GM18498 (cell line): ENCODE measurements at regions not wholly inside any gene's neighbourhood (a gene's known extent, or its start where the extent isn't known, plus 50 kb on each side); places are given as distances from the start of the nearest gene placed in this dataset.
"Not testable (repeated sequence)": the region's sequence is repeated elsewhere in the genome, so short reads cannot be mapped to it uniquely, and the experiment has no call there.

Experiments used
- ATAC-seq: cut with Tn5 transposase; IDR thresholded peaks from one replicate; pipeline ENCODE4 v1.9.1; 2021; ENCODE audit warnings: mild to moderate bottlenecking, moderate library complexity; ENCODE audit not compliant: unreplicated experiment

DNA sequence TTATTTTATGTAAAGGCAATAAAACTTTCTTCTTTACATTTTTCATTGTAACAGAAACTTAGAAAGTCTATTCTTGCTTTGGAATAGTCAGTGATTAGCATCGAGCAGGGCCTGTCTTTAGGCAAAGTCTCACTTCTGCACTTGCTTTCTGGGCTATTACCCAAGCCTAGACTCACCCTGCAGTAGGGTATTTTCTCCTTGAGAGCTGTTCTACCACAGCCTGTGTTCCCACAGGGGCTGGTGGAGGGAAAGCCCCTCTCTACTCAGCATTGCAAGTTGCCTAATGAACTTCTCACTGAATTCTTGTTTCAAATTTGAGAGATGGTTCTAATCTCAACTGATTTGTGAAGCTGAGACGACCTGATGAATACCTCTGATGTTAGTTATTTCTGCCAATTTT, 111.7 kb upstream of the KLHL14 start:
- peak; percentile 87 for ATAC-seq

DNA sequence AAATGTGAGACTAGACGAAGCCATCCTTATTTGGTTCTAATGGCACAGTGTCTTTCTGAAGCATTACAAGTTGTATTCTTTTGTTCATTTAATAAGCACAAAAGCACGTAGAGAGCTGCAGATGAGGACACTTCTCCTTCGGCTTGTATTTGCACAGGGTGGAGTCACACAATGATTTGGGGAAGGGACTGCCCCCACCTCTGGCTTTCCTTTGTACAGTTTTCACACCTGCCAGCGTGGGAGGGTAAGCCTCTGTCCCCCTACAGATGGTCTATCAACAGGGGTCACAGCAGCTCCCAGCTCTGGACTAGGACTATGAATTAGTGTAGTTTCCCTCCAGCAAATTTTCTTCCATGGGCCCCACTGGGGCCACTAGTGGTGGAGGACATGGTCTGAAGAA, 108.2 kb upstream of the KLHL14 start:
- no peak for ATAC-seq

DNA sequence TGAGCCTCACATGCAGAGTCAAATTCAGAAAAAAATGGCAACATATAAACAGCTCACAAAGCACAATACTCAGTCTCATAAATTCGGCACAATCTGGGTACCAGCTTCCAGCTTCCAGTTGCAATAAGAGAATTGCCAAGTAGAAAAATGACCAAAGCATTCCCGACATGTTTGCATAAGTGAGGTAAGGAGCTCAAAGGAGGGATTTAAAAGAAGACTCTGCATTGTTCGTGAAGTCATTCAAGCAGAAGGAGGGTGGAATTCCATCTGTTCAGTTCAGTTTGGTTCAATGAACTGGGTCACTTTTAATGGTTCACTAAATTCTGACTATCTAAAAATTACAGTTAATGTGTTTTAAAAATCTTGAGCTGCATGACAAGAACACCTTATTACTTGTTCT, 106.7 kb upstream of the KLHL14 start:
- no peak for ATAC-seq

DNA sequence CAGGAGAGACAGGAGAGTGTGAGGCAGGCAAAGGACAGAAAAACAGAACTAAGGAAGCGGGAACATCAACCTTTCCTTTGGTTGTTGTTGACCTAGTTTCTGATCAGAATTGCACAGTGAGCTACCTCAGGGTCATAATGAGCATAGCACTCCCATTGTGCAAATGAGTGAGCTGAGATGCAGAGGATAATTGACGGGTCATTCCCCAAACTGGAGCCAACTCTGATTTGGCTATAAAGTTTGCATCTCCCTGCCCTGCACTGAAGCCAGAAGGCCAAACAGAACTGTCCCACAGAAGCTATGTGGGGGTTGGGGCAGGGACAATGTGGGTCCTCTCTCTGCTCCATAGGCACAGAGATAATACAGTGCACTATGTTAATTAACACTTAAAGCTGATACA, 105.6 kb upstream of the KLHL14 start:
- no peak for ATAC-seq

DNA sequence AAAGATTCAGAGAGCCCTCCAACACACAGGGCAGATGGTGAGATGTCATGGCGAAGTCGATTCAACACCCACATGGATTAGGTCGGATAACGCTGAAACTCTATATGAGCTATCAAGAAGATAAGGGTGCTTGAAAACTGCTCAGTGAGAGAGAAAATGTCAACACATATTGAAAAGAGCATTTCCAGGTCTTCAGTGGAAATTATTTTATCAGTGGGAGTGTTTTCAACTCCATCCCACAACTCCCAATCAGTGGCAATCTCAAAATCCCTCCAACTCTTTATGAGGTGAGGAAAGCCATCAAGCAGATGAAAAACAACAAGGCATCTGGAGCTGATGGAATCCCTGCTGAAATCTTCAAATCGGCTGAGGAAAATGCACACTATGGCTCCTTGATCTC, 104.5 kb upstream of the KLHL14 start:
- ATAC-seq: no peak

DNA sequence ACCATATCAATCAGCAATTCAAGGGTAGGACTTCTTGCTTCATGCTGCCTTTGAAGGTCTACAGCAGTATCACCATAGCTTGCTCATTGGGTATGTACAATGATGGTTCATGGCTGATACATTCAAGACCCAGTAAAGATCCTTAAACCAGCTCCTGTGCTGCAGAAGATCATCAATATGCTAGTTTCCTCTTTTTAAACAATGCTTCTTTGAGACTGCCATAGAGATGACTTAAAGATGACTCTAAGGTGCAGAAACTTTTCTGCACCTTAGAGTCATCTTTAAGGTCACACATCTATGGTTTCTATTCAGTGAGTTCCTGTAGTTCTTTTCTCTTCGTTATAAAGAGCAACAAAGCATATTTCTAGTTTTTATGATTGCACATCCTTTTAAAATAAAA, 102.8 kb upstream of the KLHL14 start:
- ATAC-seq: no peak

DNA sequence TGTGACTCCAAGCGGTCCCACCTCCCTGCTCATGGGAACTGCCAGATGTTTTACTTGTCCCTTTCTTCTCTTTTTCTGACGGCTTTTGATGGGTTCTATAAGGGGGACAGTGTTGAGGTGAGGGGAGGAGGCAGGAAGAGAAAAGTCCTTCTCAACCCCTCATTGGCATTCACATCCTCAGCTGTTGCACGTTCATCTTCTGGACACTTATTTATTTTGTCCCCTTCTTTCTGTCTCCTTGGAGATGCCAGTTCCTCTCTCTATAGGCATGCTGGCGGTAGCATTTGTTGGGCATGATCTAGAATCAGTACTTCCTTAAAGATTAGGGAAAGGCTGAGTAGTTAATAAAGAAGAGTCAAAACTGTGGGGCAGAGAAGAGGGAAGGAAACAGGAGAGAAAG, 99.0 kb upstream of the KLHL14 start:
- ATAC-seq: no peak

DNA sequence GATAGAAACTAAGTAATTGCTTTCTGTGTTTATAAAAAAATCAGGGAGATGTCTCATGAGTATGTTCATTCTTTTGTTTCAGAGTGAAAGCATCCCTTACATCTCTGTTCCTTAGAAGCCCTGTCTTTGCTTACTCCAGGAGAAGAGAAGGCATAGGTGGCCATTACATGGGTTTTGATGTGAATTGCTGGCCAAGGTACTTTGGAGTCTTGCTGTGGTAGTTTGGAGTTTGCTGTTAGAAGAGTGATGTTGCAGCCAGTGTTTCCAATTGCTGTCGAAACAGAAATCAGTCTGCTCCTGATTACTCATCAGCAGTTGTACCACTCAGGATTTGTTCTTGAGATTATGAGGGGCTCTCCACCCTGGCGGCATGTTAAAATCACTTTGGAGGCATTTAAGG, 97.8 kb upstream of the KLHL14 start:
- ATAC-seq: no peak

DNA sequence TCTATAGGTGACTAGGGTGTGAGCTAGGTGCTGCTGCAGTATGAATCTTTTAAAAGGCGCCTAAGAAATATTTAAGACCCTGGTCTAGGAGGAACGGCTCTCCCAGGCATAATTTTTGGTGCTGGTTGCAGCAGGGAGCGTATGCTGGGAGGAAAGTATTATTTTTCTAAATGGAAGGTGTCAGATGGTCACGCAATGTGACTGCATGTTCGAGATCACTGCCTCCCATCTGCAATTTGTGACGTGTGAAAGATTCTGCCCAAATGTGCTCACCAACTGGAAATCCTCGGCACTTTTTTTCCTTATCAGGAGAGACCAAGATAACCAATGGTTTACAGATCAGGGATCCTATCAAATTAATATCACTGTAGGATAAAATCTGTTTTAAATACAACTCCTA, 95.6 kb upstream of the KLHL14 start:
- no peak for ATAC-seq

DNA sequence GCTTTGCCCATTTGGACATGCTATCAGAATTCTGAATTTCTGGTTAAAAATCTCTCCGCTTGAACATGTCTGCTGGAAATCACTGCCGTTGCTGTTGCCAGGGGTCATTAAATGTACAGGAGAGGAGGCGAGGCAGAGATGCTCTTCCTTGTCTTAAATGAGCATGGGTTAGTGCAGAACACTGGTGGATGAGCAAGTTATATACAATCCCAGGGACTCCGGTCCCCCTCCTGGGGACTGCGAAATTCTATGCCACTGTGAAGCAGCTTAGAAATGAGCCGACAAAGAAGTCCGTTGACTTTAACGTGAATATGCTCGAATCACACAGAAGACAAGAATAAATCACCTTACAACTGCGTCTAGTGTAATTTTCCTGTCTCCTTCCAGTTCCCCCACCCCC, 95.1 kb upstream of the KLHL14 start:
- no peak for ATAC-seq

DNA sequence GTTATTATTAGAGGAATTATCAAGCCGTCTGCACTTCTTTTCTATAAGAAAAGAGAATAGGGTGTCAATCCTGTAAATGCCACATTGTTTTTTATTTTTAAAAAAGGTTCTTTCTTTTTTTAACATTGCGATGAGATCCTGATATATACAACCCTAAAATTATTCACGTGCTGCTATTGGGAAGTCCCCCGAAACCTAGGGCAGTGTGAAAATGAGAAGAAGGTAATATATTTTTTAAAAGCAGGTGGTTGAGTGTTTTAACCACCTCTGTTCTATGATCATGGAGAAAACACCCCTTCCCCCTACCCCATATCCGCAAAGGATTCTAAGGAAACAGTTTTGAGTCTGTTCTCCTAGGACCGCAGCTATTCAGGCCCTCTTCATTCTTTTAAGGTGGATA, 94.5 kb upstream of the KLHL14 start:
- no peak for ATAC-seq

DNA sequence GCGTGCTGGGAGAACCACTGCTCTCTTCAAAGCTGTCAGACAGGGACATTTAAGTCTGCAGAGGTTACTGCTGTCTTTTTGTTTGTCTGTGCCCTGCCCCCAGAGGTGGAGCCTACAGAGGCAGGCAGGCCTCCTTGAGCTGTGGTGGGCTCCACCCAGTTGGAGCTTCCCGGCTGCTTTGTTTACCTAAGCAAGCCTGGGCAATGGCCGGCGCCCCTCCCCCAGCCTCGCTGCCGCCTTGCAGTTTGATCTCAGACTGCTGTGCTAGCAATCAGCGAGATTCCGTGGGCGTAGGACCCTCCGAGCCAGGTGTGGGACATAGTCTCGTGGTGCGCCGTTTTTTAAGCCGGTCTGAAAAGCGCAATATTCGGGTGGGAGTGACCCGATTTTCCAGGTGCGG, 89.2 kb upstream of the KLHL14 start:
- not testable (repeated sequence) for ATAC-seq

DNA sequence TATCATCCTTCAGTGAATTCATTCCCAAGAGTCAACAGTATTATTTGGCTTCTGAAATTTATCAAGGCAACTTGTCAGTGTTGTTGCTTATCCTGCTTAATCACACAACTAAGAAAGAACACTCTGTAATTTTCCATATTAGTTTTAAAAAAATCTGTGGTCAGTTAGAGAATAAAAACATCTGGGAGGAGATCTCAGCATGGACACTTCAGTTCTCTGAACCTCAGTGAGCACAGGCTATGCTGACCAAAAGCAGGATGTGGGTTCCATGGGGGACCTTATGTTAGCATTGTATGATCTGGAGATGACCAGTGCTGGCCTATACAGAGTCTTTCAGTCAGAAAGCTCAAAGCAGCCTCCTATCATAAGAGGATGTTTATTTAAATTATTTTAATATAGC, 79.1 kb upstream of the KLHL14 start:
- ATAC-seq: no peak

DNA sequence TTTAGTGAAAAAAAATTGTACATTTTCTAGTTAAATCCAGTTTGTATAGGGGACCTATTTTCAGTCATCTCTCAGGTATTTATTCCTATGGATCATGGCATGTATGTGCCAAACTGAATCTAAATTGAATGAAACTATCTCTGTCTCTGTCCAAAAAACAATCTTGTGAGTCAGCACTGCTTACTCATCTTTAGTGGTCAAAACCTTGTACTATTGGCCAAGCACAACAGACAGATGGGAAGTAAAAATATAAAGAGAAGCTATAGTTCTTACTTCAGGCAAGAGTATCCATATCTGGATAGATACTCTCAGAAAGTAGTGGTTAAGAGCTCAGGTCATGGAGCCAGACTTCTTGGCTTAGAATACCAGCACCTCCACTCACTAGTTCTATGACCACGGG, 76.0 kb upstream of the KLHL14 start:
- no peak for ATAC-seq

DNA sequence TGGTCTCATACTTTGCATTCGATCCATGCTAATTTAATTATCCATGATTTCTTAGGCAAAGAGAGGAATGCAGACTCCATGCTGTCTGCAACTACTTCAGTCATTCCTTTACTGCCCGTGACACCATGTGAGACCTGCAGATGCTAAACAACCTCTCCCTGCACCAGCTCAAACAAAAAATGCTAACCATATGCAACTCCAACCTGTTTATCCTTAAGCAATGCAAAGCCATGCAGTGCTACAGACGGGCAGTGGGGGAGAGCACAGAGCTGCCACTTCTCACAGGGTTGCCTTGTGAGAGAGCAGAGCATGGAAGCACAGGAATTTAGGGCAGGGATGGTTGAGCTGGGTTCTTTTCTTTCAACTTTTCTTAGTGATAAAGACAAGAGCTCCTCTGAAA, 74.9 kb upstream of the KLHL14 start:
- no peak for ATAC-seq

DNA sequence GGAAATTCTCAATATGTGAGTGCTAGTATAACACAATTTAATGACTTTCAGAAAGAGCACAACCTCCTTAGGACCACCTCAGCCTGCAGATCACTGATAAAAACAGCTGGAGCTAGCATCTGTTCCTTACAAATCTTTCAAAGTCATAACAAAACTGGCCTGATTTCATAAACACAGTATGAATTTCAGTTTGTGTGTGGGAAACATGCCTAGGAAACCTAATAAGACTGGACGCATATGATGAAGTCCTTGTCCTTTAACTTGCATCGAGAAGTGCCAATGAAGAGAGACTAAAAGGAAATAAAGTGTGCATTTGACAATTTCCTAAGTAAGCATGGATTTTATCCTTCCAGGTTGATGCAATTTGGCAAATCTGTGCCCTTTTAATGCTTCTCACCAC, 74.1 kb upstream of the KLHL14 start:
- no peak for ATAC-seq

DNA sequence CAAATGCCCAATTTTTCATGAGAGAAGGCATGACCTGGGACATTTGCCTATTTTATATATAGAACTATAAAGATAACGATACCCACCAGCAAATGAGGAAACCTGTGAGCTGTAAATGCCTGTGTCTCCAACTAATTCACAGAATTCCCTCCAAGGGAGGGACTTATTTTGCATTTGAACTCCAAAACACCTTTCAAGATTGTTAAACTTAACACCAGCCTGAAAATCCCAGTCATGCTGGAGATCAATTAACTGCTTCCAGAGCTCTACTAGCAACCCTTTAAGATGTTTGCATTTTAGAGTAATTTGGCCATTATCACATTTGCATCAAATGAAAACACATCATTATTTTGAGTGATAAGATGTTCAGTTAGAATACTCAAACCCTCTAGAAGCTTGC, 68.1 kb upstream of the KLHL14 start:
- ATAC-seq: no peak

DNA sequence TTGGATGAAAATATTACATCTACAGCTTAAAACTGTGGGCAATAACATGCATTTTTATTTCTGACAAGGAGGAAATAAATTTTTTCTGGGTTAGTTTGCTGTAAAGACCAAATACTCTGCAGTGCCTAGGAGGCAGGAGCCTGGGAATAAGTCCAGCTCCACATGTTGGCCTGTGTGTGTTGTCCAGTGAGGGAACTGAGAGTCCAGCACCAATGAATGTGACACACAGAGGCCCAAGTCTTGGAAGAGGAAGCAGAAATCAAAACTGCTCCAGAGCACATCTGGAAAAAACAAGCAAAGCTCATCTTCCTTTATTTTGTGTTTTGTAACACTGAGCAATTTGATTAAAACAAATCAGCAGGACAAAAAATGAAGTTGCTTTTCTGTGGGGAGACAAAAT, 63.1 kb upstream of the KLHL14 start:
- ATAC-seq: no peak

DNA sequence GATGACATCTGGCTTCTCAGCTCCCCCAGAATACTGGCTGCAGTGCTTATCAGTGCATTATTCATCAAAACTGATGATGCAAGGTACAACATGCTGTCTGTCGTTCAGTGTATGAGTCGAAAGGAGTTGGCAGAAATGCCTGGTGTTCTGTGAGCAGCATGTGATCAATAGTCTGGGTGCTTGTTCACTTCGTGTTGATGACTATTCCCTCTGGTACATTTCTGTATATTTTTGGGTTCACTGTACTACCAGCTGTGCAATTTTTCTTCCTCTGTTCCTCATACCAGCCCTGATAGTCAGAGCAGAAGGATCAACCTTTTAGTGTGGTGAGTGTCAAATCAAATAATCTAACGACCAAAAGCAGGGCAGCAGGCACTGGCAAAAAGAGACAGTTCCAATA, 59.0 kb upstream of the KLHL14 start:
- no peak for ATAC-seq

DNA sequence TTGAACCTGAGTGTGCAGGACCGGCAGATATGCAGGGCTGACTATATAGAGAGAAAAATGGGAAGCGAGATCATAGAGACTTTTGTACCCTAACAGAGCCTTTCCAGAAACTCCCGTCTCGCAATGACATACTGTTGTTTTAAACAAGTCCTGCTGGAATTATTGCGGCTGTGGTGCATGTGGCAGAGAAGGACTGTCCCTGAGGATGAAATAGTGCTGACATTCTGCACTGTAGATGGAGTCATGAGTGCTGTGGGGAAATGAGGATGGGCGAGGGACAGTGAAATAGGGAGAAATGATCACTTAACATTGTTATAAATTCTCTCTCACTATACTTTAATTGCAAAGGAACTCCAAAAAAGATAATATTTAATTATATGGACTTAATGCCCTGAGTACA, 50.4 kb upstream of the KLHL14 start:
- ATAC-seq: no peak
